K562 (cell line): ENCODE measurements at regions not wholly inside any gene's neighbourhood (a gene's known extent, or its start where the extent isn't known, plus 50 kb on each side); places are given as distances from the start of the nearest gene placed in this dataset.

ENCODE experiments used
- CCNT2 ChIP-seq: IDR thresholded peaks from 2 replicates; pipeline ENCODE4 v1.6.1; 2011; ENCODE audit warnings: borderline replicate concordance, low read depth, mild to moderate bottlenecking, moderate library complexity, mixed read lengths, low read length; ENCODE audit not compliant: insufficient read length; ENCODE audit errors: extremely low read depth
- CHD4 ChIP-seq: fragments of 200-600 bp; sonication (generic); IDR thresholded peaks from 3 replicates; pipeline ENCODE4 v1.6.1; 2012; ENCODE audit warnings: low read depth, mild to moderate bottlenecking, mixed read lengths, low read length, inconsistent platforms; ENCODE audit not compliant: insufficient read depth, insufficient replicate concordance, poor library complexity, severe bottlenecking
- CREB3L1 ChIP-seq: fragments of 450-650 bp; IDR thresholded peaks from 2 replicates; pipeline ENCODE4 v1.6.1; 2014; ENCODE audit warnings: low read depth, mild to moderate bottlenecking, moderate library complexity, borderline replicate concordance
- CTCF ChIP-seq, 3 experiments: IDR thresholded peaks in 2 of 3; conservative IDR thresholded peaks in 1 of 3; 2 replicates each; pipeline ENCODE4 v1.5.1; 2011 to 2012; ENCODE audit warnings: low read length in 3 of 3, mild to moderate bottlenecking in 3 of 3, control low read depth in 2 of 3, improper control_type of control experiment in 1 of 3, inconsistent platforms in 1 of 3, low read depth in 1 of 3, mixed read lengths in 1 of 3, moderate library complexity in 1 of 3; ENCODE audit not compliant: insufficient read depth in 2 of 3
- ELF4 ChIP-seq: fragments of 450-650 bp; formaldehyde crosslinking; IDR thresholded peaks from 2 replicates; pipeline ENCODE4 v1.4.0; 2022; ENCODE audit warnings: missing genetic modification characterization
- ETS1 ChIP-seq: conservative IDR thresholded peaks from 2 replicates; pipeline ENCODE4 v1.6.1; 2011; ENCODE audit warnings: low read depth, mild to moderate bottlenecking, low read length; ENCODE audit not compliant: control insufficient read depth
- MLLT1 ChIP-seq, 2 experiments: fragments of 450-650 bp; IDR thresholded peaks; 2 replicates each; pipeline ENCODE4 v1.6.1; 2016
- NCOR1 ChIP-seq: fragments of 450-650 bp; IDR thresholded peaks from 2 replicates; pipeline ENCODE4 v1.6.1; 2016; ENCODE audit warnings: mild to moderate bottlenecking, moderate library complexity
- POLR2B ChIP-seq: fragments of 450-650 bp; IDR thresholded peaks from 2 replicates; pipeline ENCODE4 v1.6.1; 2018; ENCODE audit warnings: low read depth; ENCODE audit not compliant: partially characterized antibody
- POLR2G ChIP-seq: fragments of 200-400 bp; formaldehyde crosslinking; IDR thresholded peaks from 2 replicates; pipeline ENCODE4 v1.6.1; 2017; ENCODE audit warnings: low read depth, mild to moderate bottlenecking, antibody characterized with exemption, low read length, moderate library complexity
- PTBP1 ChIP-seq: fragments of 200-400 bp; formaldehyde crosslinking; IDR thresholded peaks from 2 replicates; pipeline ENCODE4 v1.6.1; 2017; ENCODE audit warnings: low read depth, low read length
- PYGO2 ChIP-seq: fragments of 450-650 bp; IDR thresholded peaks from 2 replicates; pipeline ENCODE4 v1.6.1; 2016; ENCODE audit warnings: mild to moderate bottlenecking, missing genetic modification characterization, moderate library complexity, missing compliant biosample characterization
- STAT5A ChIP-seq: IDR thresholded peaks from 2 replicates; pipeline ENCODE4 v1.6.1; 2012; ENCODE audit warnings: low read length, inconsistent platforms, borderline replicate concordance
- TGIF2 ChIP-seq: sonication (generic); formaldehyde crosslinking; IDR thresholded peaks from 2 replicates; pipeline ENCODE4 v1.8.1; 2022; ENCODE audit warnings: mild to moderate bottlenecking, missing genetic modification reagents, moderate library complexity
- ZBTB12 ChIP-seq: fragments of 250-450 bp; sonication (Bioruptor Pico); IDR thresholded peaks from 2 replicates; pipeline ENCODE4 v1.4.0; 2020
- ZBTB8A ChIP-seq: fragments of 450-650 bp; IDR thresholded peaks from 2 replicates; pipeline ENCODE4 v1.6.1; 2018; ENCODE audit warnings: mild to moderate bottlenecking, moderate library complexity; ENCODE audit not compliant: partially characterized antibody
- ZNF239 ChIP-seq: fragments of 250-450 bp; sonication (Bioruptor Pico); IDR thresholded peaks from 2 replicates; pipeline ENCODE4 v1.4.0; 2020; ENCODE audit warnings: mild to moderate bottlenecking
- ZNF282 ChIP-seq: sonication (generic); formaldehyde crosslinking; IDR thresholded peaks from 2 replicates; pipeline ENCODE4 v1.8.1; 2023; ENCODE audit warnings: missing genetic modification reagents
- ZNF384 ChIP-seq: IDR thresholded peaks from 2 replicates; pipeline ENCODE4 v1.6.1; 2012; ENCODE audit warnings: low read depth, low read length, improper control_type of control experiment
- ZNF408 ChIP-seq: fragments of 250-450 bp; sonication (Bioruptor Pico); IDR thresholded peaks from 2 replicates; pipeline ENCODE4 v1.4.0; 2020; ENCODE audit warnings: low read depth, mild to moderate bottlenecking, moderate library complexity
- ZNF583 ChIP-seq: fragments of 250-450 bp; sonication (Bioruptor Pico); IDR thresholded peaks from 2 replicates; pipeline ENCODE4 v1.4.0; 2020
- ZNF77 ChIP-seq: fragments of 250-450 bp; sonication (Bioruptor Pico); IDR thresholded peaks from 2 replicates; pipeline ENCODE4 v1.5.0; 2020
- ZSCAN32 ChIP-seq: fragments of 450-650 bp; formaldehyde crosslinking; IDR thresholded peaks from 2 replicates; pipeline ENCODE4 v1.4.0; 2020; ENCODE audit warnings: mild to moderate bottlenecking, moderate library complexity

- TF ChIP-seq ETS1 (no peak), PYGO2 (tag) (no peak), CHD4 (no peak), NCOR1 (no peak), ZNF282 (CRISPR knock-in tag) (no peak), ZNF77 (CRISPR knock-in tag) (no peak), CCNT2 (peak; percentile 36), CTCF (IDR thresholded peaks at IDR 0.05 in 2 of 3, conservative IDR thresholded peaks at IDR 0.05 in 1 of 3; ENCODE audit: insufficient read depth in 2 of 3, low read depth in 1 of 3, low read length in 3 of 3) (no peak), ZNF239 (CRISPR knock-in tag) (no peak), ZBTB12 (CRISPR knock-in tag) (no peak), ZNF583 (CRISPR knock-in tag) (no peak), TGIF2 (CRISPR knock-in tag) (no peak), MLLT1 (IDR thresholded peaks at IDR 0.05) (no peak; a peak in 1 of 4 replicates), ZSCAN32 (CRISPR knock-in tag) (no peak), ELF4 (0 out of 2 replicates have a peak, but pooled peaks have one; percentile 17), PTBP1 (no peak), CREB3L1 (no peak), ZBTB8A (no peak), POLR2G (peak; percentile 94), ZNF408 (CRISPR knock-in tag) (no peak), POLR2B (peak; percentile 64), STAT5A (no peak), ZNF384 (no peak)
Measured at GRCh38 chr3:15859507-15860013, 61.8 kb upstream of the ANKRD28 start (continued).
